SK-N-SH (cell line): ENCODE measurements at regions not wholly inside any gene's neighbourhood (a gene's known extent, or its start where the extent isn't known, plus 50 kb on each side); places are given as distances from the start of the nearest gene placed in this dataset.

Source experiments
- CTCF ChIA-PET: fragments of 300-600, 350-600 bp; formaldehyde crosslinking; extraction: SDS; loops from one replicate; lab custom pipeline; 2021; lab: Yijun Ruan, JAX
- POLR2A ChIA-PET: fragments of 350-600 bp; sonication (Branson Sonifier 250); formaldehyde crosslinking; extraction: SDS; loops from one replicate; lab custom pipeline; 2020; ENCODE audit warnings: antibody characterized with exemption, inconsistent platforms; lab: Yijun Ruan, JAX
- DNase-seq: peaks from one replicate; pipeline ENCODE4 v3.0.0; 2012
- H2AFZ ChIP-seq: fragments of 200-600 bp; sonication (generic); 2 replicates; pipeline ENCODE4 v1.8.1; 2016; ENCODE audit warnings: antibody characterized with exemption, mild to moderate bottlenecking, low read depth
- H3F3A ChIP-seq: fragments of 200-600 bp; sonication (generic); replicated peaks from 2 replicates; pipeline ENCODE3; 2016; ENCODE audit warnings: antibody characterized with exemption, mild to moderate bottlenecking; ENCODE audit not compliant: insufficient read depth
- H3K27ac ChIP-seq, 2 experiments: fragments of 200-500 bp in 1 of 2; fragments of 200-600 bp in 1 of 2; sonication (Bioruptor generic) in 1 of 2; sonication (generic), shearing (Covaris generic) in 1 of 2; 2 replicates each; pipeline versions ENCODE4 v1.5.1 to v1.6.1; 2014 to 2016; ENCODE audit warnings: low read depth in 2 of 2, inconsistent platforms in 1 of 2, low read length in 1 of 2, mild to moderate bottlenecking in 1 of 2, mixed read lengths in 1 of 2
- H3K27me3 ChIP-seq: fragments of 200-600 bp; sonication (generic), shearing (Covaris generic); 2 replicates; pipeline ENCODE4 v1.6.1; 2016; ENCODE audit warnings: mixed run types; ENCODE audit not compliant: insufficient read depth
- H3K36me3 ChIP-seq, 2 experiments: fragments of 200-500 bp in 1 of 2; fragments of 200-600 bp in 1 of 2; sonication (Bioruptor generic) in 1 of 2; sonication (generic) in 1 of 2; replicated peaks in 1 of 2; 2 replicates each; pipeline versions ENCODE3 to v1.5.1; 2014 to 2016; ENCODE audit warnings: low read length in 1 of 2, mild to moderate bottlenecking in 1 of 2; ENCODE audit not compliant: insufficient read depth in 2 of 2, control insufficient read depth in 1 of 2
- H3K4me1 ChIP-seq, 2 experiments: fragments of 200-500 bp in 1 of 2; fragments of 200-600 bp in 1 of 2; sonication (Bioruptor generic) in 1 of 2; sonication (generic), shearing (Covaris generic) in 1 of 2; 2 replicates each; pipeline versions ENCODE4 v1.5.1 to v1.6.1; 2014 to 2016; ENCODE audit warnings: low read depth in 1 of 2, low read length in 1 of 2, mixed run types in 1 of 2; ENCODE audit not compliant: insufficient read depth in 2 of 2, control insufficient read depth in 1 of 2
- H3K4me2 ChIP-seq: fragments of 200-600 bp; sonication (generic), shearing (Covaris generic); 2 replicates; pipeline ENCODE4 v1.6.1; 2017; ENCODE audit warnings: mixed run types
- H3K4me3 ChIP-seq, 2 experiments: fragments of 200-500 bp in 1 of 2; fragments of 200-600 bp in 1 of 2; sonication (Bioruptor generic) in 1 of 2; sonication (generic), shearing (Covaris generic) in 1 of 2; 2 replicates each; pipeline versions ENCODE4 v1.5.1 to v1.8.1; 2014 to 2016; ENCODE audit warnings: low read depth in 2 of 2, inconsistent platforms in 1 of 2, low read length in 1 of 2, mild to moderate bottlenecking in 1 of 2, mixed read lengths in 1 of 2, moderate library complexity in 1 of 2
- H3K79me2 ChIP-seq: fragments of 200-600 bp; sonication (generic); 2 replicates; pipeline ENCODE4 v1.8.1; 2017; ENCODE audit warnings: mild to moderate bottlenecking; ENCODE audit not compliant: insufficient read depth
- H3K9ac ChIP-seq: fragments of 200-600 bp; sonication (generic); 2 replicates; pipeline ENCODE4 v1.6.1; 2017; ENCODE audit warnings: mixed run types
- H3K9me2 ChIP-seq: fragments of 200-600 bp; sonication (generic); 2 replicates; pipeline ENCODE4 v1.6.1; 2017; ENCODE audit warnings: mixed run types
- H3K9me3 ChIP-seq: fragments of 200-600 bp; sonication (generic); 2 replicates; pipeline ENCODE4 v1.6.1; 2017; ENCODE audit warnings: mixed run types, mild to moderate bottlenecking, moderate library complexity
- H4K20me1 ChIP-seq: fragments of 200-600 bp; sonication (generic); 2 replicates; pipeline ENCODE4 v1.6.1; 2017; ENCODE audit warnings: mild to moderate bottlenecking, mixed run types; ENCODE audit not compliant: insufficient read depth
- FOSL2 ChIP-seq: IDR thresholded peaks from 2 replicates; pipeline ENCODE4 v1.4.0; 2012; ENCODE audit warnings: low read depth, mild to moderate bottlenecking, moderate library complexity, borderline replicate concordance
- FOXM1 ChIP-seq: IDR thresholded peaks from 2 replicates; pipeline ENCODE4 v1.4.0; 2012; ENCODE audit warnings: low read depth, mild to moderate bottlenecking
- GATA2 ChIP-seq: sonication (generic); formaldehyde crosslinking; IDR thresholded peaks from 2 replicates; pipeline ENCODE4 v1.5.0; 2020; ENCODE audit warnings: mild to moderate bottlenecking, missing genetic modification reagents
- IRF3 ChIP-seq: fragments of 150-350 bp; IDR thresholded peaks from 2 replicates; pipeline ENCODE4 v1.6.1; 2016; ENCODE audit warnings: mild to moderate bottlenecking, low read depth, low read length
- MAX ChIP-seq: IDR thresholded peaks from 2 replicates; pipeline ENCODE4 v1.4.0; 2012; ENCODE audit warnings: low read depth
- MEF2A ChIP-seq: IDR thresholded peaks from 2 replicates; pipeline ENCODE4 v1.4.0; 2012; ENCODE audit warnings: low read depth, borderline replicate concordance
- NRF1 ChIP-seq: IDR thresholded peaks from 2 replicates; pipeline ENCODE4 v1.6.1; 2012; ENCODE audit warnings: low read depth, mild to moderate bottlenecking, low read length
- RAD21 ChIP-seq: IDR thresholded peaks from 2 replicates; pipeline ENCODE4 v1.6.1; 2012; ENCODE audit warnings: mild to moderate bottlenecking, low read length
- RCOR1 ChIP-seq: fragments of 150-350 bp; IDR thresholded peaks from 2 replicates; pipeline ENCODE4 v1.6.1; 2017; ENCODE audit warnings: antibody characterized with exemption, low read length
- WGBS: methylation state at CpG from one replicate; pipeline ENCODE4 v1.1.6; 2017; ENCODE audit warnings: low lambda C conversion rate; 5-methylcytosine and 5-hydroxymethylcytosine counted together
- TF ChIP-seq, protein P1 (sequence below): IDR thresholded peaks from 2 replicates; pipeline ENCODE4; 2012
- TF ChIP-seq, protein P2 (sequence below): fragments of 150-350 bp; IDR thresholded peaks from 2 replicates; pipeline ENCODE4 v1.6.1; 2017; ENCODE audit warnings: antibody characterized with exemption, low read length, low read depth, borderline replicate concordance
- TF ChIP-seq, protein P3 (sequence below): IDR thresholded peaks from 2 replicates; pipeline ENCODE4 v1.4.0; 2012; ENCODE audit warnings: low read depth, borderline replicate concordance

DNA sequence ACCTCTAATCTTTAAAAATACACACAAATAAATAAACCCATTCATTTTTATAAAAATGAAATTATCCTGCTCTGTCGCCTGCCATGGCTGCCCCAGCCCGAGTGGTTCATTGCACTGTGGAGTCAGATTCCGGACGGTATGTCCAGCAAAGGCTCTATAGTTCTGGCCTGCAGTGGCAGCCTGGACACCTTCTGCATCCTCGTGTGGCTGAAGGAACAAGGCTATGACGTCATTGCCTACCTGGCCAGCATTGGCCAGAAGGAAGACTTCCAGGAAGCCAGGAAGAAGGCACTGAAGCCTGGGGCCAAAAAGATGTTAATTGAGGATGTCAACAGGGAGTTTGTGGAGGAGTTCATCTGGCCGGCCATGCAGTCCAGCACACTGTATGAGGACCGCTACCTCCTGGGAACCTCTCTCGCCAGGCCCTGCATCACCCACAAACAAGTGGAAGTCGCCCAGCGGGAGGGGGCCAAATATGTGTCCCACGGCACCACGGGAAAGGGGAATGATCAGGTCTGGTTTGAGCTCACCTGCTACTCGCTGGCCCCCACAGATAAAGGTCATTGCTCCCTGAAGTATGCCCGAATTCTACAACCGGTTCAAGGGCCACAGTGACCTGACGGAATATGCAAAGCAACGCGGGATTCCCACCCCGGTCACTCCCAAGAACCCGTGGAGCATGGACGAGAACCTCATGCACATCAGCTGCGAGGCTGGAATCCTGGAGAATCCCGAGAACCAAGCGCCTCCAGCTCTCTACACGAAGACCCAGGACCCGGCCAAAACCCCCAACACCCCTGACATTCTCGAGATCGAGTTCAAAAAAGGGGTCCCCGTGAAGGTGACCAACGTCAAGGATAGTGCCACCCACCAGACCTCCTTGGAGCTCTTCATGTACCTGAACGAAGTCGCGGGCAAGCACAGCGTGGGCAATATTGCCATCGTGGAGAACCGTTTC, 158.2 kb upstream of the GUCY1A2 start:
- H3K4me2 ChIP-seq = no peak overlapping the region
- H3K36me3 ChIP-seq = no peaks in the 10 kb centered on the region
- no peak for DNase-seq
- POLR2A ChIA-PET = no interaction called here
- no peaks in the 10 kb centered on the region; the same call in 1 of the 2 replicates for H3K27me3 ChIP-seq
- CTCF ChIA-PET = no interaction called here
- no peak overlapping the region for H2AFZ ChIP-seq
- no peak overlapping the region for H3K27ac ChIP-seq
- no peaks in the 10 kb centered on the region for H3K79me2 ChIP-seq
- no peaks in the 10 kb centered on the region for H3K4me1 ChIP-seq
- H4K20me1 ChIP-seq = no peaks in the 10 kb centered on the region
- no peaks in the 10 kb centered on the region for H3K9me2 ChIP-seq
- no peaks in the 10 kb centered on the region for H3F3A ChIP-seq
- TF ChIP-seq FOSL2 = no peak
- no peak for TF ChIP-seq IRF3
- no peak for TF ChIP-seq GATA2 (CRISPR knock-in tag)
- no peak for TF ChIP-seq NRF1
- TF ChIP-seq MAX = no peak
- no peak for TF ChIP-seq FOXM1
- TF ChIP-seq, protein P1, sequence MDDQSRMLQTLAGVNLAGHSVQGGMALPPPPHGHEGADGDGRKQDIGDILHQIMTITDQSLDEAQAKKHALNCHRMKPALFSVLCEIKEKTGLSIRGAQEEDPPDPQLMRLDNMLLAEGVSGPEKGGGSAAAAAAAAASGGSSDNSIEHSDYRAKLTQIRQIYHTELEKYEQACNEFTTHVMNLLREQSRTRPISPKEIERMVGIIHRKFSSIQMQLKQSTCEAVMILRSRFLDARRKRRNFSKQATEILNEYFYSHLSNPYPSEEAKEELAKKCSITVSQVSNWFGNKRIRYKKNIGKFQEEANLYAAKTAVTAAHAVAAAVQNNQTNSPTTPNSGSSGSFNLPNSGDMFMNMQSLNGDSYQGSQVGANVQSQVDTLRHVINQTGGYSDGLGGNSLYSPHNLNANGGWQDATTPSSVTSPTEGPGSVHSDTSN = no peak
- no peak for TF ChIP-seq RAD21
- no peaks in the 10 kb centered on the region for H3K9me3 ChIP-seq
- no peak overlapping the region for H3K4me3 ChIP-seq
- WGBS = 50% methylated on average over 20 of the region's 37 CpGs
- H3K9ac ChIP-seq = no peak overlapping the region

DNA sequence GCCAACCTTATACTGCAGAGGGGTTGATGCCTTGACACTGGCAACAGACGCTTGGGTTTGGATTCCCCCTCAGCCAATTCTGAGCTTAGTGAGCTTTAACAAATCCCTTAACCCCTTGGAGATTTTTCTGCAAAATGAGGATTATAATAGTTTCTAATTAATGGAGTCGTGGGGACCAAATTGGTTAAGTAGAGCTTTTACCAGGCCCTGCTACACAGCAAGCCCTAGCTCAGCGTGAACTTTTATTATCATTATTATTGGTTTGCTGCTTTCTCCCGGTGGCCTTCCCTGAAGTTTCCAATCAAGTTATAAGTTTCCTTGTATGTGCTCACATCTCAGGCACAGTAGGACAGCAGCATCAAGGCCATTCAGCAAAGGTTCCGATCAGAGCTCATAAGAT, 156.6 kb upstream of the GUCY1A2 start:
- DNase-seq = no peak
- H4K20me1 ChIP-seq = no peaks in the 10 kb centered on the region
- H3F3A ChIP-seq = no peaks in the 10 kb centered on the region
- no peaks in the 10 kb centered on the region for H3K79me2 ChIP-seq
- H3K9me3 ChIP-seq = no peaks in the 10 kb centered on the region
- no peak overlapping the region for H2AFZ ChIP-seq
- no peak overlapping the region for H3K9ac ChIP-seq
- no peaks in the 10 kb centered on the region for H3K36me3 ChIP-seq
- H3K4me3 ChIP-seq = no peak overlapping the region
- H3K9me2 ChIP-seq = no peaks in the 10 kb centered on the region
- POLR2A ChIA-PET = no interaction called here
- TF ChIP-seq RAD21 (no peak), RCOR1 (no peak), GATA2 (CRISPR knock-in tag) (no peak), MEF2A (no peak), MAX (no peak)
- TF ChIP-seq, protein P2, sequence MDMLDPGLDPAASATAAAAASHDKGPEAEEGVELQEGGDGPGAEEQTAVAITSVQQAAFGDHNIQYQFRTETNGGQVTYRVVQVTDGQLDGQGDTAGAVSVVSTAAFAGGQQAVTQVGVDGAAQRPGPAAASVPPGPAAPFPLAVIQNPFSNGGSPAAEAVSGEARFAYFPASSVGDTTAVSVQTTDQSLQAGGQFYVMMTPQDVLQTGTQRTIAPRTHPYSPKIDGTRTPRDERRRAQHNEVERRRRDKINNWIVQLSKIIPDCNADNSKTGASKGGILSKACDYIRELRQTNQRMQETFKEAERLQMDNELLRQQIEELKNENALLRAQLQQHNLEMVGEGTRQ = no peak
- TF ChIP-seq, protein P3, sequence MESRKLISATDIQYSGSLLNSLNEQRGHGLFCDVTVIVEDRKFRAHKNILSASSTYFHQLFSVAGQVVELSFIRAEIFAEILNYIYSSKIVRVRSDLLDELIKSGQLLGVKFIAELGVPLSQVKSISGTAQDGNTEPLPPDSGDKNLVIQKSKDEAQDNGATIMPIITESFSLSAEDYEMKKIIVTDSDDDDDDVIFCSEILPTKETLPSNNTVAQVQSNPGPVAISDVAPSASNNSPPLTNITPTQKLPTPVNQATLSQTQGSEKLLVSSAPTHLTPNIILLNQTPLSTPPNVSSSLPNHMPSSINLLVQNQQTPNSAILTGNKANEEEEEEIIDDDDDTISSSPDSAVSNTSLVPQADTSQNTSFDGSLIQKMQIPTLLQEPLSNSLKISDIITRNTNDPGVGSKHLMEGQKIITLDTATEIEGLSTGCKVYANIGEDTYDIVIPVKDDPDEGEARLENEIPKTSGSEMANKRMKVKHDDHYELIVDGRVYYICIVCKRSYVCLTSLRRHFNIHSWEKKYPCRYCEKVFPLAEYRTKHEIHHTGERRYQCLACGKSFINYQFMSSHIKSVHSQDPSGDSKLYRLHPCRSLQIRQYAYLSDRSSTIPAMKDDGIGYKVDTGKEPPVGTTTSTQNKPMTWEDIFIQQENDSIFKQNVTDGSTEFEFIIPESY = no peak
- TF ChIP-seq, all 33 proteins: peak for 0
- H3K27ac ChIP-seq = no peak overlapping the region
- no peaks in the 10 kb centered on the region for H3K4me1 ChIP-seq
- CTCF ChIA-PET = interaction anchor here (1.0 kb wide), 1 partner anchor 10 kb away, joined by 3 read pairs; no protein-coding TSS in a partner anchor
- H3K4me2 ChIP-seq = no peak overlapping the region
- WGBS = 32% methylated on average over 5 of the region's 5 CpGs
- no peaks in the 10 kb centered on the region; the same call in 1 of the 2 replicates for H3K27me3 ChIP-seq
